ENCODE measurements at regions not wholly inside any gene's neighbourhood (a gene's known extent, or its start where the extent isn't known, plus 50 kb on each side); places are given as distances from the start of the nearest gene placed in this dataset.
"Not testable (repeated sequence)": the region's sequence is repeated elsewhere in the genome, so short reads cannot be mapped to it uniquely, and the experiment has no call there.

DNA sequence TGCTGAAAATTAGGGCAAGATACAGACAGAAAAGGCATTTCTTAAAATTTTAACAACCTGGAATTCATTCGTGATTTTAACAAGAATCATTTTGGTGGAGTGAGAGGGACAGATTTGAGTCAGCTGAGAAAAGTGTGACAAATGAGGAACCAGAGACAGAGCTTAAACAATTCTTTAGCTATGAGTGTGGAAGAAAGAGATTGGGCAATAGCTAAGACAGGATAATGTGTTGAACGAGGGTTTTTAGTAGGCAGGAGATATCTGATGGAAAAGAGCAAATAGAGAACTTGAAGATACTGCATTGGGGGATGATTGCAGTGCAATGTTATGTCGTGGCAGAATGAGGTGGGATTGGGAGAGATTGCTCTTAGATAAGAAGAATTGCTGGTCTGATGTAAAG, 164.2 kb upstream of the SPRY1 start:
- no peak for DNase-seq

DNA sequence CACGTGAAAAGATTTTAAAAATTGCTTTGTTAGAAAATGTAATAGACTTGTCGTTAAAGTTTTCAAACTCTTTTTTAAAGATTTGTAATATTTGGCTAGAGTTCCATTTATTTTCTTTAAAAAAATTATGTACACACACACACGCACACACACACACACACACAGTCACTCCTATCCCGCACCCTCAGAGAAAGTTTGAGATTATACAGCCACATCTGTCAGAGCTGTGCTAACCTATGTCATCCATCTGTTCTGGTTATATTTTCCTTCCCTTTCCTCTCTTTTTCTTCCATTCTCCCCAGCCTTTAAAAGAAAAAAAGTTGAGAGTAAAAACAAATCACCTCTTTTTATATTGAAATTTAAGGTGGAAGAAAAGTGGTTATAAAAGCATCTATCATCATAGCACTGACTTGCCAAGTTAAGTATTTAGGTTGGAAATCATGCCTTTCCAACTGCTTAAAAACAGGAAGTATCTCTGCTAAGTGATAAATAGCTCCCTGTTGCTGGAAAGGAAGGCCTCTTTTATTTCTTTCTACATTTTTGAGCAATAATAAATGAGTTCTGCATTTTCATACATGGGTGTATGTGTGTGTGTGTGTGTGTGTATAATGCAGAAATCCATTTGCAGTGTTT, 163.3 kb upstream of the SPRY1 start:
- DNase-seq, result no peak

DNA sequence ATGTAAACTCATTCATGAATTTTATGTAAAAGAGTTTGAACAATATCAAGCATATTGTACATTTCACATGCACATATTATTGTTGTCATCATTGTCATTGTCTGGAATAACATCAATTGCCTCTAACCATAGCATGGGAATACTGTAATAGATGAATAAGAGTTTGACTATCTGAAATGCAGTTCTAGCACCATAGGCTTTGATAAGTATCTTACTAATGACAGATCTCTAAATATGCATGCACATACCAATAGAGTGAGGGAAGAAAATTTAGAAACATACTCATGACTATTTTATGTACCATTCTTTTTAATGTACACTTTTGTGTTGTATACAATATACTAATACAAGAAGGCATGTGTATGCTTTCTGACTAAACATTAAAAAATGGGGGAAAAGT, 161.6 kb upstream of the SPRY1 start:
- DNase-seq, result no peak

DNA sequence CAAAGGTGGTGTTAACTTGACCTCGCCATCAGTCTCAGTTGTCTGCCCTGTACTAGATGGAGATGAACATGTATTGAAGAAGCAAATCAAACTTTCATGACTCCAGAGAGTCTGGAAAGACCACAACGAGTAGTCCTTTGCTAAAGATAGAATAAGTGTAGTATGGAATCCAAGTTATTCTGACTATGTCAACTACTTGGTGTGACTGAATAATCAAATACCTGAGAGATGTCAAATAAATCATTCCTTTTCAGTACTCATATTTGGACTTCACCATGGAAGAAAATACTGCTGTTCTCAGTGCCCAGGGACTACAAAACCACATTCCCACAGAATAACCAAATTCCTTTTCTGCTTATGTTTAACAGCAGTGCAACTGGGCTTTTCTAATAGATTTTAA, 161.2 kb upstream of the SPRY1 start:
- no peak for DNase-seq

DNA sequence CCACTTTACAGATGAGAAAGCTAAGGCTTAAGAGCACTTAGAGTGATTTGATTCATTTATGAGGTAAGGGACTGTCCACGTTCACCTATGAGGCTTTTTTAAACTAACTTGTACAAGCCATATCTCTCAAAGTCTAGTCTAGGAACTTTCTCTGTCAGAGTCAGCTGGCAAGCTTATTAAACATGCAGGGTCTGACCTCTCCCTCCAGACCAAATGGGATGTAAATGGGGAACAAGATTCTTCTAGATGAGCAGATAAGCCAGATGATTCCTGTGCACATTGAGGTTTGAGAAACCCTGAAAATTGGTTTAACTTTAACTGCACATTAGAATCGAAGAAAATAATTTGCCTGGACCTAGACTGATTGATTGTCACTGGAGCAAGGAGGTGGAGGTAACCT, 160.0 kb upstream of the SPRY1 start:
- DNase-seq, result no peak

GRCh38 chr4:123240286-123240685, 156.3 kb upstream of the SPRY1 start:
- DNase-seq, result not testable (repeated sequence)

- not testable (repeated sequence) for DNase-seq
These were observed 153.4 kb upstream of the SPRY1 start for GRCh38 chr4:123243220-123243619.

DNA sequence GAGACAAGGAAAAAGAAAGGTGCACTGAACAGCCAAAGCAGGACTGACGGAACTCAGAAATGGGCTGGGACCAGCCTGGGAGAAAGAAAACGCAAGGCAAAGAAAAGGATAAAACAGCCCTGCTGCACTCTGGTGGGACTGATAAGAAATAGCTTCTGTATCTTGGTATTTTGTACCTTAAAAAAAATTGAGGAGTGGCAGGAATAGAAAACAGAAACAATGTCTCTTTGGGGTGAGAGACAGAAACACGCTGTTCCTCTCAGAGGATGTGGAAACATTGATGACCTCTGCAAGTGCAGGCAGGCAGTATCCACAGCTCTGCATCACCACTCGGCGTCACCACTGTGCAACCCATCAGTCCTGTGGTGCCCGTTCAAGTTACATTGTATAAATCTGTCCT, 152.5 kb upstream of the SPRY1 start:
- no peak for DNase-seq

- DNase-seq, result no peak
These were observed 150.5 kb upstream of the SPRY1 start for GRCh38 chr4:123246085-123246484.

- no peak for DNase-seq
These were observed 148.4 kb upstream of the SPRY1 start for GRCh38 chr4:123248085-123248659.

DNA sequence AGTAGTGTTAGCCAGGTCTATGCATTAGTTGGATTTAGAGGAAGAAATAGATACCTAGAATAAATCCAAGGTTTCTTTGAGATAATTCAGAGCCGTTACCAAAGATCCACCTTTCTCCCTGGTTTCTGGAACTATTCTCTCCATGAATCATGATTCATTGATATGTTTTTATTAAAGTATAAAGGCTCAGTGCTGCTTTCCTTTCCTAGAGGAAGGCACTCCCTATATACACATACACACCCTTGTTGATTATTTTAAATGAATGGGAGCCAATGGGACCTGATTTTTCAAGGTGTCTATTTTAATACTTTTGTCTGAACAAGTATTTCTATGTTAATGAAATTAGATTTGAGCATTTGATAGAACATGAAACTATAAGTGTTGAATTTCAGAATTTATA, 146.8 kb upstream of the SPRY1 start:
- DNase-seq, result no peak

DNA sequence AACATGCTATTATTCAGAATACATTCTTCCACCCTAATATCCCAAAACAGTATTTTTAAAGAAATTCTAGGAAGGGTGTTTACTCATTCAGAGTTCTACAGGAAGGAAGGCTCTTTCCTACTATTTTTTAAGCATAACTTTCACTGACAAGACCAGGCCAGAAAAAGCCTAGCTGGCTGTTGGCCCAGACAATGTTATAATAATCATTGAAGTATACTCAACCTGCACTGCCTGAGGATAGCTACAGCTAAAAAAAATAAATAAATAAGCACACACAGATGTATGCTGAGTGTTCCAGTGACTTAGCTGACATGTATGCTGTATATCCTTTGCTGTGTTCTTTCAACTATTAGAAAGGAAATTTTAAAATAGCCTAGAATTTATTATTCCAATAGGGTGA, 145.8 kb upstream of the SPRY1 start:
- no peak for DNase-seq

DNA sequence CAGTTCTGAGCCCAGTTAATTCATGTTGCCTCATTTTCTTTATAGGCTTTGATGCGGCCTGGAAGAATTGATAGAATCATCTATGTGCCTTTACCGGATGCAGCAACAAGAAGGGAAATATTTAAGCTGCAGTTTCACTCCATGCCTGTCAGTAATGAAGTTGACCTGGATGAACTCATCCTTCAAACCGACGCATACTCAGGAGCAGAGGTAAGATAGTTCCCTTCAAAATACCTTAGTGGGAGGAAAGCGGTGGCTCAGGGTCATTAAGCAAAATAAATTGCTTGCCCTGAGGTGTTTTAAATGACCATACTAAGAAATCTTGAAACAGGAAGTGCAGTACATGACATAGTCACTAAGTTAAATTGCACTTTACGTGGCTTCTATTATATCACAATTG, 140.6 kb upstream of the SPRY1 start:
- no peak for DNase-seq

DNA sequence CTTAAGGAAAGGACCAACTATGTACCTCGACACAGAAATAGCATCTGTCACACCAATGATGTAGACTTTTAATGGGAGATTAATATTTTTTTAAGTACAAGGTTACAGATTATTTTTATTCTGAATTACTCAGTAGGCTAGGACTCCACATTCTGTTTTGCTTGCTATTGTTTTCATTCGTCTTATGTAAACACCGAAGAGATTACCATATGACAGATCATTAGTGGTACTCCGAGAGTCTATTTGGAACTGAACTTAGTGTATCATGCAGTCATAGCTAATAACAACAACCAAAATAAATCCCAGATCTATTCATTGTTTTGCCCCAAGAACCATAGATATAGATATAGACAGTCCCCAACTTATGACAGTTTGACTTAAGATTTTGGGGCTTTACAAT, 139.7 kb upstream of the SPRY1 start:
- no peak for DNase-seq

DNA sequence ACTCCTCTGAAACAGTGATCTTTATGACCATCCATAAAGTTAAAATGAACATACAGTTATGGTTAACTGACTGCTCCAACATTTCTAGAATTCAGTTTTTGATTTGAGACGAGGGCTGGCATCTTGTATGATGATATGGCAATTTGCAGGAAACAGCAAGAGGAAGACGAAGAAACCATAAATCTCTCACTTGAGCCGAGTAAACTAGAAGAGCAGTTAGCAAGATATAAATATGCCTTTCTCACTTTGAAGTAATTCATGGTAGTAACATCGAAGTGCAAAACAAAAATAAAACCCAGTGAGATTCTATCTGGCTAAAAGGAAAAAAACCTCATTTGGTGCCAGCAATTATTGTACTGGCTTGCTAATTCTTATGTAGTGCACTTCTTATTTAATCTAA, 139.0 kb upstream of the SPRY1 start:
- DNase-seq, result no peak

DNA sequence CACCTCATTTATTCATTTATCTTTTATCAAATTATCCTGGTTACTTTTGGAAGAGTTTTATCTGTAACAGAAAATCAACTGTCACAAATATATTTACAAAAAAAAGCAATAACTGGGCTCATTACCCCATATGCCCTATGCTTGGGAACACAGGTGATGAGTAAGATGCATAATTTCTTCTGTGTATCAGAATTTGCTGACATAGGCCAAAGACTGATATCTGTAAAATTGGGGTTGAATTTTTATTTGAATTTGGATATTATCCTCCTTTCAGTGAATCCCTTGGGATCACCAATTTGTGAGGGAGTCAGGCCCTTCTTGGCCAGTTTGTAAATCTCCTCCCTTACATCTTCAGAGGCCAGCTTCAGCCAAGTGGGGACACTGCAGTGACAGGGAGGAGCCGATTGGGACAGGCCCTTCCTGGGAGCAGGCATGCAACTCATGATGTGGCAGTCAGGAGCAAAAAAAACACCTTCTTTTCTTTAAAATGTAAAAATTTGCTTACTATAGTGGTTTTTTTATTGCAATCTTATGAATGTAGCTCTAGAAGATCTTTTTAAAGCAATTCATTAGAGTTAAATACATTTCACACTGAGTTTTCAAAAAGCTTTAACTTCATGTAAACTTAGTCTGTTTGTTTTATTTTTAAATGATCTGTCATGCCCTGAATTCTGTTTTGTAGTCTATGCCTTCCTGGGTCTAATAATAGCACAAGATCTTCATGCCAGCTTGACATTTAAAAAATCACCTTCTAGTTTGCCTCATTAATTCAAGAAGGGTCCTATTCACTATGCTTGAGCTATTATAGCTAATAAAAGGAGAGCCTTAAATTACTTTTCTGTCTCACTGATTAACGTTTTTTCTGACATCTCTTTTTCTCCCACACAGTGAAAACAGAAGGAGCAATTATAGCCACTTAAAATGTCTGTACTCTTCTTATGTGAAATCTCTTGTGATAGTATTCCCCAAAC, 136.6 kb upstream of the SPRY1 start:
- DNase-seq, result no peak

GRCh38 chr4:123260653-123261052, 135.9 kb upstream of the SPRY1 start:
- no peak for DNase-seq

DNA sequence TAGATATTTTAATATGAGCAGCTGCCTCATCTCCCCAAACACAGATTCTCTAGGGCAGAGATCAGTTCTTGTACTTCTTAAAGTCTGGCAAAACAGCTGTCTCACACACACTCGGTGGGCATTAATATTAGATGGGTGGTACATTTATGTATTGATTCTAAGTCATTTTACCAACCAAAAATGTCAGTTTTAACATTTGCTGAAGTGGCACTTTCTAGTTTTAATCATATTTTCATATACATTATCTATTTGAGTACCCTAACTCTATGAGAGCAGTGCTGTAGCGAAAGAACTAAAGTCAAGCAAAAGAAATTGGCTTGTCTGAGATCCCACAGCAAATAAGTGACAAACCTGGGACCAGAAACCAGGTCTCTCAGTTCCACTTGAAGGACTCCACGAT, 134.5 kb upstream of the SPRY1 start:
- no peak for DNase-seq

GRCh38 chr4:123265443-123265842, 131.2 kb upstream of the SPRY1 start:
- no peak for DNase-seq

- DNase-seq, result no peak
These were observed 130.4 kb upstream of the SPRY1 start for GRCh38 chr4:123266221-123266620.

- no peak for DNase-seq
These were observed 117.8 kb upstream of the SPRY1 start for GRCh38 chr4:123278755-123279154.

GRCh38 chr4:123283371-123283895, 113.2 kb upstream of the SPRY1 start:
- DNase-seq, result no peak

GRCh38 chr4:123284168-123284567, 112.4 kb upstream of the SPRY1 start:
- no peak for DNase-seq
